GM23338 (cell line): ENCODE measurements at regions not wholly inside any gene's neighbourhood (a gene's known extent, or its start where the extent isn't known, plus 50 kb on each side); places are given as distances from the start of the nearest gene placed in this dataset.

ENCODE experiments used
- CREB1 ChIP-seq: fragments of 250-450 bp; sonication (Bioruptor Pico); IDR thresholded peaks from 2 replicates; pipeline ENCODE4 v1.5.0; 2020; ENCODE audit warnings: low read depth, mild to moderate bottlenecking, moderate library complexity
- CTCF ChIP-seq, 2 experiments: fragments of 200-600 bp in 1 of 2; sonication (generic) in 1 of 2; conservative IDR thresholded peaks; 2 replicates each; pipeline versions ENCODE4 v1.5.1 to v1.6.1; 2016 to 2017; ENCODE audit warnings: antibody characterized with exemption in 2 of 2, low read depth in 2 of 2, mild to moderate bottlenecking in 2 of 2, moderate library complexity in 1 of 2
- ETS1 ChIP-seq: IDR thresholded peaks from 2 replicates; pipeline ENCODE4 v1.6.1; 2016; ENCODE audit warnings: antibody characterized with exemption
- EZH2 ChIP-seq: fragments of 200-600 bp; sonication (generic); IDR thresholded peaks from one replicate; pipeline ENCODE4 v1.8.0; 2017; ENCODE audit warnings: antibody characterized with exemption, mild to moderate bottlenecking, low read depth; ENCODE audit not compliant: unreplicated experiment
- EZH2phosphoT487 ChIP-seq: fragments of 200-600 bp; sonication (generic); IDR thresholded peaks from one replicate; pipeline ENCODE4 v1.8.1; 2018; ENCODE audit warnings: antibody characterized with exemption; ENCODE audit not compliant: unreplicated experiment
- JUNB ChIP-seq: IDR thresholded peaks from one replicate; pipeline ENCODE4 v1.6.1; 2016; ENCODE audit warnings: antibody characterized with exemption; ENCODE audit not compliant: unreplicated experiment
- POLR2AphosphoS5 ChIP-seq: IDR thresholded peaks from 2 replicates; pipeline ENCODE4 v1.6.1; 2016; ENCODE audit warnings: antibody characterized with exemption, low read depth
- REST ChIP-seq: IDR thresholded peaks from one replicate; pipeline ENCODE4 v1.6.1; 2018; ENCODE audit warnings: antibody characterized with exemption; ENCODE audit not compliant: unreplicated experiment
- STAT1 ChIP-seq: IDR thresholded peaks from one replicate; pipeline ENCODE4 v1.6.1; 2016; ENCODE audit warnings: antibody characterized with exemption; ENCODE audit not compliant: unreplicated experiment
- ZNF331 ChIP-seq: fragments of 250-450 bp; sonication (Bioruptor Pico); IDR thresholded peaks from 2 replicates; pipeline ENCODE4 v1.5.0; 2020; ENCODE audit warnings: low read depth, mild to moderate bottlenecking, moderate library complexity

- TF ChIP-seq CTCF (conservative IDR thresholded peaks at IDR 0.05; ENCODE audit: low read depth in 2 of 2) (no peak), EZH2 (no peak), REST (no peak), POLR2AphosphoS5 (no peak), ZNF331 (CRISPR knock-in tag) (no peak), STAT1 (no peak), EZH2phosphoT487 (no peak), CREB1 (CRISPR knock-in tag) (no peak), JUNB (no peak), ETS1 (no peak)
These were observed 134.6 kb upstream of the REG3G start for GRCh38 chr2:78890935-78891334.
